Activated B cell treated with CpG ODN at 0.5 μM for 24 hours (primary cell): ENCODE measurements at regions not wholly inside any gene's neighbourhood (a gene's known extent, or its start where the extent isn't known, plus 50 kb on each side); places are given as distances from the start of the nearest gene placed in this dataset.

ENCODE experiments used
- ATAC-seq: fragments of 200-7000 bp; cut with Tn5 transposase; one replicate; pipeline ENCODE4 v1.10.0; 2021; ENCODE audit warnings: low read depth, mild to moderate bottlenecking, moderate library complexity
- CTCF ChIA-PET: fragments of 350-600 bp; sonication (Branson Sonifier 250); formaldehyde crosslinking; loops from one replicate; lab custom pipeline; 2021; ENCODE audit warnings: antibody characterized with exemption; lab: Charles Lee
- POLR2A ChIA-PET: fragments of 350-600 bp; sonication (Branson Sonifier 250); formaldehyde crosslinking; loops from one replicate; lab custom pipeline; 2021; ENCODE audit warnings: antibody characterized with exemption; lab: Charles Lee
- DNase-seq: peaks from one replicate; pipeline ENCODE4 v3.0.0; 2022
- H3K27ac Mint-ChIP-seq: one replicate; pipeline ENCODE4 v1.8.0; 2020; ENCODE audit warnings: mixed read lengths
- H3K27me3 Mint-ChIP-seq: one replicate; pipeline ENCODE4 v1.8.0; 2021; ENCODE audit warnings: mixed read lengths
- H3K36me3 Mint-ChIP-seq: one replicate; pipeline ENCODE4 v1.8.0; 2021; ENCODE audit warnings: low read depth, mixed read lengths
- H3K4me1 Mint-ChIP-seq: one replicate; pipeline ENCODE4 v1.8.0; 2021; ENCODE audit warnings: mixed read lengths
- H3K4me3 Mint-ChIP-seq: one replicate; pipeline ENCODE4 v1.8.0; 2020; ENCODE audit warnings: mild to moderate bottlenecking, mixed read lengths
- H3K9me3 Mint-ChIP-seq: one replicate; pipeline ENCODE4 v1.8.0; 2020; ENCODE audit warnings: mixed read lengths
- intact Hi-C: fragments of 100-400 bp; cut with micrococcal nuclease; formaldehyde crosslinking; loops from one replicate; pipeline ENCODE4 v1.15.1; 2024
- TF ChIP-seq, protein P1 (sequence below): fragments of 200-600 bp; IDR thresholded peaks from one replicate; pipeline ENCODE4 v1.8.0; 2022; ENCODE audit warnings: antibody characterized with exemption, mild to moderate bottlenecking

DNA sequence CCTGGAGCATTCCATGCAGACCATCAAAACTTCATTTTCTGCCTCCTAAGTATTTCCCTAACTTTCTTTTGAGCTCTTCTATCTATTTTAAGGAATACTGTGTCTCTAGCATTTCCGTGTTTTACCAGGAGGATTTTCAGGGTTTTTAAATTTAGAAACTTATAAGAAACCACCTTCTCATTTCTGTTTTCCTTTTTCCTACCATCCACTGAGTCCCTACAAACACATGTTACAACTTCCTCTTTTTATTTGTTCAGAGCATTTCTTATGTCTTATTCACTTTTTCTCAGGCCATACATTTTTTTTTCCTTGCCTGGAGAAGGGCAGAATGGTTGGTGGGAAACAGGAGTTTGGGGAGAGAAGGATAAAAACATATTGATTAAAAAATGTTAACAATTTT, 130.0 kb upstream of the BMP5 start:
- Mint-ChIP-seq H3K27me3 (no peaks in the 10 kb centered on the region), H3K4me1 (no peaks in the 10 kb centered on the region), H3K36me3 (no peaks in the 10 kb centered on the region), H3K9me3 (no peaks in the 10 kb centered on the region), H3K4me3 (no peak overlapping the region), H3K27ac (no peak overlapping the region)
- TF ChIP-seq, protein P1, sequence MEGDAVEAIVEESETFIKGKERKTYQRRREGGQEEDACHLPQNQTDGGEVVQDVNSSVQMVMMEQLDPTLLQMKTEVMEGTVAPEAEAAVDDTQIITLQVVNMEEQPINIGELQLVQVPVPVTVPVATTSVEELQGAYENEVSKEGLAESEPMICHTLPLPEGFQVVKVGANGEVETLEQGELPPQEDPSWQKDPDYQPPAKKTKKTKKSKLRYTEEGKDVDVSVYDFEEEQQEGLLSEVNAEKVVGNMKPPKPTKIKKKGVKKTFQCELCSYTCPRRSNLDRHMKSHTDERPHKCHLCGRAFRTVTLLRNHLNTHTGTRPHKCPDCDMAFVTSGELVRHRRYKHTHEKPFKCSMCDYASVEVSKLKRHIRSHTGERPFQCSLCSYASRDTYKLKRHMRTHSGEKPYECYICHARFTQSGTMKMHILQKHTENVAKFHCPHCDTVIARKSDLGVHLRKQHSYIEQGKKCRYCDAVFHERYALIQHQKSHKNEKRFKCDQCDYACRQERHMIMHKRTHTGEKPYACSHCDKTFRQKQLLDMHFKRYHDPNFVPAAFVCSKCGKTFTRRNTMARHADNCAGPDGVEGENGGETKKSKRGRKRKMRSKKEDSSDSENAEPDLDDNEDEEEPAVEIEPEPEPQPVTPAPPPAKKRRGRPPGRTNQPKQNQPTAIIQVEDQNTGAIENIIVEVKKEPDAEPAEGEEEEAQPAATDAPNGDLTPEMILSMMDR, result no peak
- ATAC-seq (no peak), DNase-seq (no peak)
- ChIA-PET CTCF (no interaction called here), POLR2A (no interaction called here)
- intact Hi-C loops, result no loop called here

DNA sequence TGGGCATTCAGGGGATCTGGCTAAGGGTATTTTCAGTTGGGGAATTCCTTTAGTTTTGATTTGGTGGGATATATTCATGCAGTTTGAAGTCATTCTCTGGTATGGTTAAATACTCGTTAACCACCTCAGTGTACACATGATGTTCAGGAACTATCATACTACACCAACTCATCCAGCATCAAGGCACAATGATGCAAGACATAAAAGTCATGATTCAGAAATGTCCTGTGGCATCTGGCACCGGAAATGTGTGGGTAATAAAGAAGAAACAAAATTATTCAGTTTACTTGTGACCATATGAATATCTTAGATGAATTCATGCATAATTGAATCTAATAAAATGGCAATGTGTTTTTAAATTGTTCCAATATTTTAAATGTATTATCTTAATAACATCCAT, 129.0 kb upstream of the BMP5 start:
- Mint-ChIP-seq H3K4me1 (no peaks in the 10 kb centered on the region), H3K27me3 (no peaks in the 10 kb centered on the region), H3K27ac (no peak overlapping the region), H3K4me3 (no peak overlapping the region), H3K9me3 (no peaks in the 10 kb centered on the region), H3K36me3 (no peaks in the 10 kb centered on the region)
- ChIA-PET CTCF (no interaction called here), POLR2A (no interaction called here)
- ATAC-seq (no peak), DNase-seq (no peak)
- TF ChIP-seq, protein P1, result no peak
- intact Hi-C loops, result no loop called here

DNA sequence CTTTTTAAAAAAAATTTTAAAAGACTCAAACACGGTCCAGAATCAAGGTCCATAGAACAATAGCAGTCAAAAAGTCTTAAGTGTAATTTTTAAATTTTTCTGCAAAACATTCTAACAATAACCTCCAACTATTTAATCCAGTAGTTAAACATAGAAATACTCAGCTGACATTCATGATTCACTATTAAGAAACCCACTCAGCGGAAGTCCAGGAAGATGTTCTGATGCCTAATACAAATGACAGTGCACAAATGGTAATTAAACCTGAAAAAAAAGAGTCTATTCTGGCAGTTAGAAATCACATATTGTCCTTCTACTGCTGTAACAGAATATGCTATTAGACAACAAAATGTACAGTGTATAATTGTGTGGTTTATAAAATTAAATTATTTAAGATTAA, 128.2 kb upstream of the BMP5 start:
- H3K4me3 Mint-ChIP-seq, result no peak overlapping the region
- TF ChIP-seq, protein P1, result no peak

DNA sequence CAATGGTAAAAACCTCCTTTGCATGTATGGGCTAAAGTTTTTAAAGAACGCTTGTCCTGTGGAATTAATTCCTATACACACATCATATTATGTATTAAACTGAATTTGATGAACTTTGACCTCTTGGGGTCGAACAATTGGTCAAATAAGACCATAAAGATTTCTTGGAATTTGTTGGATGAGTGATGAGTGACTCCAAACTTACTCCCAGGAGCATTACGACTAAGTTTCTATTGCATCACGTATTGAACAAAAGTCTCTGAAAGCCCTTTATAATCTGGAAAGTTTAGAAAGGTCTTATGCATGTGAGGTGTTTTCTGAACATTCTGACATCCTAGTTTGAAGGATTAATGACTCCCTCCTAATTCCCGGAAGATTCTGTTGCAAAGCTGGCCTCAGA, 126.9 kb upstream of the BMP5 start:
- H3K9me3 Mint-ChIP-seq, result no peaks in the 10 kb centered on the region
- H3K36me3 Mint-ChIP-seq, result no peaks in the 10 kb centered on the region
- no peaks in the 10 kb centered on the region for H3K4me1 Mint-ChIP-seq
- ATAC-seq, result no peak
- H3K27me3 Mint-ChIP-seq, result no peaks in the 10 kb centered on the region
- H3K27ac Mint-ChIP-seq, result no peak overlapping the region
- TF ChIP-seq, protein P1, result no peak
- ChIA-PET POLR2A (no interaction called here), CTCF (no interaction called here)
- intact Hi-C loops, result no loop called here
- DNase-seq, result no peak
- no peak overlapping the region for H3K4me3 Mint-ChIP-seq

More for the DNA sequence above, 128.2 kb upstream of the BMP5 start:
- POLR2A ChIA-PET, result no interaction called here
- no peak overlapping the region for H3K27ac Mint-ChIP-seq
- H3K36me3 Mint-ChIP-seq, result no peaks in the 10 kb centered on the region
- intact Hi-C loops, result no loop called here
- no peaks in the 10 kb centered on the region for H3K9me3 Mint-ChIP-seq
- CTCF ChIA-PET, result no interaction called here
- no peaks in the 10 kb centered on the region for H3K27me3 Mint-ChIP-seq
- ATAC-seq, result no peak
- no peaks in the 10 kb centered on the region for H3K4me1 Mint-ChIP-seq
- no peak for DNase-seq

DNA sequence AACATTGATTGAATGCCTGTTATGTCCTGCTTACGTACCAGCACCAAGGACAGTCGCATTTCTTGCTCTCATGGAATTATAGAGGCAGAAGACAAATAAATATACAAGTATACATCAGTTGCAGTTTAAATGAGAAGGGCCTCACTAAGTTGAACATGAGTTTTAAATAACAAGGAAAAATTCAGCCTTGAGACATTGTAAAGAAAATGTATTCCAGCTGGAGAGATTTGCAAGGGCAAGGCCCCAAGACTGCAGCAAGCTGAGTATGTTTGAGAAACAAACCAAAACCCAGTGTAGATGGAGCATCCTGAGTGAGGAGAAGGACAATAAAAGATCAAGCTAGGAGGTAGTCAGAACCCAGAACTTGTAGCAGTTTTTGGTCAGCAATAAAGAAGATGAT, 123.2 kb upstream of the BMP5 start:
- Mint-ChIP-seq H3K9me3 (no peaks in the 10 kb centered on the region), H3K36me3 (no peaks in the 10 kb centered on the region), H3K27me3 (no peaks in the 10 kb centered on the region), H3K4me3 (no peak overlapping the region), H3K27ac (no peak overlapping the region), H3K4me1 (no peaks in the 10 kb centered on the region)
- intact Hi-C loops, result no loop called here
- DNase-seq (no peak), ATAC-seq (no peak)
- CTCF ChIA-PET, result no interaction called here
- POLR2A ChIA-PET, result no interaction called here
- TF ChIP-seq, protein P1, result no peak
